ENCODE measurements at regions not wholly inside any gene's neighbourhood (a gene's known extent, or its start where the extent isn't known, plus 50 kb on each side); places are given as distances from the start of the nearest gene placed in this dataset.

GRCh38 chr15:66994927-66995656, 70.3 kb upstream of the SMAD3 start:
- DNase-seq (ENCODE audit: low read depth, low spot score) = no peak
- no TSS peak for BruUV-seq (replicated peaks)
- Histone ChIP-seq H3K79me2 (ENCODE audit: insufficient read depth, low read length) (no peaks in the 10 kb centered on the region), H3K9ac (ENCODE audit: low read length) (no peak overlapping the region), H3K9me2 (ENCODE audit: insufficient read depth) (no peaks in the 10 kb centered on the region), H2AFZ (ENCODE audit: low read depth, low read length, poor library complexity, severe bottlenecking) (no peak overlapping the region), H3K27me3 (ENCODE audit: insufficient read depth, low read length) (no peaks in the 10 kb centered on the region), H3K36me3 (ENCODE audit: control insufficient read depth in 1 of 2, insufficient read depth in 2 of 2, low read length in 2 of 2) (no peaks in the 10 kb centered on the region), H3K4me3 (replicated peaks in 1 of 2; ENCODE audit: low read depth in 1 of 2, low read length in 2 of 2) (no peak overlapping the region), H4K20me1 (ENCODE audit: insufficient read depth) (no peaks in the 10 kb centered on the region), H3K9me3 (ENCODE audit: control insufficient read depth in 1 of 2, insufficient read depth in 1 of 2, low read depth in 1 of 2, low read length in 2 of 2) (no peaks in the 10 kb centered on the region), H3K4me2 (ENCODE audit: low read length) (no peak overlapping the region), H3K4me1 (ENCODE audit: control insufficient read depth in 1 of 2, insufficient read depth in 2 of 2, low read length in 2 of 2) (peaks cover 14 to 27% of the 10 kb centered on the region in 2 experiments), H3K27ac (ENCODE audit: low read depth, low read length) (no peak overlapping the region)
- RAD21 ChIA-PET (ENCODE audit: low non-redundant PET in 1 of 2, low total read pairs in 2 of 2, uncharacterized antibody in 2 of 2, unreplicated experiment in 2 of 2) = no interaction called here
- POLR2A ChIA-PET = no interaction called here
- no peak for ATAC-seq
- intact Hi-C loops (cut with micrococcal nuclease) = no loop called here
- TF ChIP-seq FOSL1 (IDR thresholded peaks at IDR 0.05; ENCODE audit: low read depth) (no peak), POLR2AphosphoS5 (IDR thresholded peaks at IDR 0.05; ENCODE audit: low read depth, low read length) (no peak), TCF7L2 (IDR thresholded peaks at IDR 0.05; ENCODE audit: borderline replicate concordance, extremely low read depth, insufficient read depth, insufficient read length) (no peak), EZH2 (IDR thresholded peaks at IDR 0.05) (no peak), EZH2phosphoT487 (IDR thresholded peaks at IDR 0.05; ENCODE audit: borderline replicate concordance) (no peak), SIN3A (IDR thresholded peaks at IDR 0.05; ENCODE audit: low read depth) (no peak), POLR2A (IDR thresholded peaks at IDR 0.05; ENCODE audit: borderline replicate concordance, extremely low read depth, insufficient read depth, insufficient read length) (no peak), MAX (IDR thresholded peaks at IDR 0.05) (no peak), CEBPB (IDR thresholded peaks at IDR 0.05; ENCODE audit: low read depth) (no peak), ZFX (IDR thresholded peaks at IDR 0.05) (no peak), SRF (IDR thresholded peaks at IDR 0.05; ENCODE audit: low read depth) (no peak), SP1 (IDR thresholded peaks at IDR 0.05; ENCODE audit: low read depth) (no peak), ELF1 (IDR thresholded peaks at IDR 0.05; ENCODE audit: borderline replicate concordance, low read depth) (no peak), ATF3 (IDR thresholded peaks at IDR 0.05) (no peak), YY1 (IDR thresholded peaks at IDR 0.05; ENCODE audit: extremely low read depth, insufficient replicate concordance, low read depth, low read length) (no peak), CBX3 (IDR thresholded peaks at IDR 0.05; ENCODE audit: low read depth) (no peak)
- CTCF ChIA-PET = no interaction called here
